Astrocyte of the hippocampus (primary cell): ENCODE measurements at regions not wholly inside any gene's neighbourhood (a gene's known extent, or its start where the extent isn't known, plus 50 kb on each side); places are given as distances from the start of the nearest gene placed in this dataset.
A peak's percentile ranks its signal among the peaks of the same experiment; 100 is the strongest.
"Not testable (repeated sequence)": the region's sequence is repeated elsewhere in the genome, so short reads cannot be mapped to it uniquely, and the experiment has no call there.

ENCODE experiments used
- DNase-seq: peaks from one replicate; pipeline ENCODE4 v3.0.0; 2011; ENCODE audit warnings: low read depth, low spot score

DNA sequence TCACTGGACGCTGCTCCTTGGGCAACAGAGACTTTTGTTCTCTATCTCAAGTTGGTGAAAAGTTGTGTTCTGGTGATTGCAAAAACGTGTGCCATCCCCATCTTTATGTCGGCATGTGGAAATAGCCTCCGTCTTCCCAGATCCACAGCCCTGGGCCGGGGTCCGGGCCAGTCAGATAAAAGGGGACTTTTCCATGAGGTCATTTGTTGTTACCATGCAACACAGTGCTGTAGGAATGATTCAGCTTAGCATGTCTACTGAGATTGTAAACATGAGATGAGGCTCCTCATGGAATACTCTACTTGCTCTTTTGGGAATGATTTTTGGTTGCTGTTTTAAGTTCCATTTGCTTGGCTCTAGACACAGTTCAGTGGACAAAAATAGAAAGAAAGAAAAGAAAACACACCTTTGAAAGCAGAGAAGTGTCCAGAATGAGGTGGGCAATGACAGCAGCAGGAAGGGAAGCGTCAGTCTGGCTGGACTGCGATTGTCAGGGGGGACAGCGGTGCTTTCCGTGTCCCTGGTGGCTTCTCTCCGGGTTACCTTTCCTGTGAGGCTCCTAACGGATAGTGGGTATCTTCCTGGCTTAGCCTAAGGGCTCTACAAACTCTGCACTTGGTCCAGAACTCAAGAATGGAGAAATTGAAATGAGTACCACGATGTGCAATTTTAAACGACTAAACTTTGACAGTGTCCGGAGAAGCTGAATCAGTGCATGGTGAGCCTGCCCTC is 91.6 kb downstream of the TEX29 start:
- no peak for DNase-seq

DNA sequence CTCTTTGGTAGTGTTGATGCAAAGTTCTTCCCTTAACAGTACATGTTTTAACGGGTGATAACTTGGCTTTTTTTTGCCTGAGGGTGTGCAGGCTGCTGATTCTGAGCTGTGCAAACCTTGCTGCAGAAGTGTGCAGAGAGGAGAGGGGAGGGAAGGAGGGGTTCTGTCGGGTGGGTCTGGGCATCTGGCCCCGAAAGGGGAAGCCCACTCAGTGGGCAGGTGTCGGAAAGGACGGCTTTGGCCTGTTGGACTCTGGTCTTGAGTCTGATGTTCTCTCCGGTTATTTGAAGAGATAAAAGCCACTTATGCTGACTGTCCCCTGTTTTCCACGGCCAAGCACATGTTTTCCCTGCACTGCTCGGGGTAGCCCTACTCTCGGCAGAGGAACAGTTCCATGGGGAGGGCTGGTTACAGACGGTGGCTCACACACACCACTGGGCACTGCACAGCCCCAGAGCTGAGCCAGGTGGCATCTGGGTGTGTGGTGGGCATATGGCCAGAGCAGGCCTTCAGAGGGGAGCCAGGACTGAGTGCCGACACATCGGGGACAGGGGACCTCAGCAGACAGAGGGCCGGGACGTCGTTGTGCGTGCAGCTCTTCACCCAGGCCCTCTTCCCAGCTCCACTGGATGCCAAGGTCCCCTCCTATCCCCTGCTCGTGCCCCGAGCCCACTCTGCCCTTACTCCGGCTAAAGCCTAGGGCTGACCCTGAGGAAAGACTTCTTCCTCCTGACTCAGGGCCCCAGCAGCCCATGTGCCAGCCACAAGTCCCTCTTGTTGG is 93.2 kb downstream of the TEX29 start:
- no peak for DNase-seq

DNA sequence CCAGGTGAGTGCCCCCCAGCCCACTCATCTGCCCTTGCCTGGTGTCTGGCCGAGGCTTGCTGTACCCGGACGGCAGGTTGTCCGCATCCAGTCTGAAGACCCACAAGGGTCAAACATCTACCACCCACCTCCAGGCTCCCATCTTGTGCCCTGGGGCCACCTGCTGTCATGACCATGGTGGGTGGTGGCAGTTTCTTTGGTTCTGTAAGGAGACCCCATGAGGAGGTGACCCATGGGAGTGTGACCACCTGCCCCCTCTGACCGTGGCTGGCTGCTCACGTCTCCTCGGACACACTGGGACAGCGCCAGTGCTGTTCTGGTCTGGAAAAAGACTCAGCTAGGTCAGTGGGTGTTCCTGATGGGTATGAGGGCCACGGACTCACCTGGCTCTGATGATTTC is 93.9 kb downstream of the TEX29 start:
- no peak for DNase-seq

DNA sequence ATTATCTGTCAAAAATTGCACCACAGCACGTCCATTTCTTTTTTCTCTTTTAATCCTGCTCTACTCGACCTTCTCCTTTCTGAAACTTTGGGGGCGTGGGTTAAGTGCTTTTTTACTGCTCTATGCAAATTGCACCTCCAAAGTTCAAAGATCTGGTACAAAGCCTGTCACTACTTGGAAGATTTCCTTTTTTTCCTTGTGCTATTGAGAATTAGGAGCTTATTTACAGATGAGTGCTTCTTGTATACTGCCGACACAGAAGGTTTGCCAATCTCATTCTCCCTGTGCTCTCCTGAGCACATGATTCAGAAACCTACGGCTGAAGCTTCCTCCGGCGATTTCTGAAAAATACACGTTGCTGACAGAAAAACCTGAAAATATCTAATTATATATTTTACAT is 94.8 kb downstream of the TEX29 start:
- no peak for DNase-seq

DNA sequence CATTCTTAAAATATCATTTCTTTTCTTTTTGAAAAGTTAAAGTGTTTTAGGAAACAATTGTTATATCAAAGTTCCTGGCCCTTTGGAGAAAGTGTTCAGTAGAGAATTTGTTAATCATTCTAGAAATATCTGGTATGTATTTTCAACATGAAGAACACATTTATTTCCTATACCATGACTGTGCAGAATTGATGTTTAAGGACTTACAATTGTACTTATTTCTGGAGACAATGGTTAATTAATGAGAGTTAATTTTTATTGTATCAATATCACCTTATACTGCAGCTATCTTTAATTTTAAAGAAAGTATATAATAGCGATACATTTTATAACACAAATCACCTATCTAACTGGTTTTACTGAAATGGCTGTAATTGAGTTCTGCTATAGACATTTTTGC is 95.3 kb downstream of the TEX29 start:
- no peak for DNase-seq

DNA sequence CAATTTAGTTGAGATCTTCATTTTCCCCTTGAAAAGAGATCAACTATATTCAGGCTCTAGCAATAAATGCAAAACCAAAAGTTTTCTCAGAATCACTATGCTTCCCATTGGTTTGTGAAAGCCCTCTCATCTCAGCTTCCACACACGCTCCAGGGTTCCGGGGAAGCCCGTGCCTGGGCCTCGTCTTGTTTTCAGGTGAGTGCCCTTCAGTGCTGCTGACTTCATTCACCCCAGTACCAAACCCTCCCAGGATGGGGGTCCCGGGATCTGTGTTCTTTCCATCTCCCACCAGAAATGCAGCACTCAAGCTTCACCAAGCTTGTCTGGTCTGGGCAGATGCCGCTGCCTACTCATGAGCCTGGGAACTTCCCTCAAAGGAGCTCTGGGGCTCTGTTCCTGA is 97.7 kb downstream of the TEX29 start:
- DNase-seq = no peak

DNA sequence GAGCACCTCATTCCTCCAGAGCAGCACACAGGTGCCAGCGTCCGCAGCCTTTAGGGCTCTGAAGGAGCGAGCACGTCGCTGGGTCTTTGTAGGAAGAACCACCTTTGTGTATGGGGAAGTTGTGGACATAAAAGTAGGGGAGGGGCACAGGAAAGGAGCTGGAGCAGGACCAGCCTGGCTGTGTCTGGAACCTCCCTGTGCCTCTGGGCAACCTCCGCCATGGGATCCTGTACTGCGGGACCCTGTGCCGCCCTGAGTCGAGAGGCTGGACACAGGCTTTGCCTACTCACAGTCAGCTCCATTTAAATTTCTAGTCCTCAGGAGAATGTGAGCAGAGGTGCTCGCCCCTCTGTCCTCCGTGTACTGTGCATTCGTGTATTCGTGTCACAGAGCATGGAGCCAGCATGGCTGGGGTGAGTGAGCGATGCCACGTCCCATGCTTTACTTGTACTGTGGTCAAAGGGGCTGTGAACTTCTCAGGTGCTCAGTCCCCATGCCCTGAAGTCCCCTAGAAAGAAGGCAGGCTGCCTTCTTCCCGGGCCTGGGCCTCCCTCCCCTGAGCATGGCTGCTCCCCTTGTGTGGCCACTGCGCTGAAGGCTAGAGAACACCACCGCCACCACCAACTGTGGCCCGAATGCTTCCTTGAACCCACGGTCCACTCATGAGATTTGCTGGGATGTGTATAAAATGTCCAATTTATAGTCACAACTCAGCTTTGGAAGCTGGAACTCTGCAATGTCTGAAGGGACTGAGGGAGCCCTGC is 99.9 kb downstream of the TEX29 start:
- no peak for DNase-seq

DNA sequence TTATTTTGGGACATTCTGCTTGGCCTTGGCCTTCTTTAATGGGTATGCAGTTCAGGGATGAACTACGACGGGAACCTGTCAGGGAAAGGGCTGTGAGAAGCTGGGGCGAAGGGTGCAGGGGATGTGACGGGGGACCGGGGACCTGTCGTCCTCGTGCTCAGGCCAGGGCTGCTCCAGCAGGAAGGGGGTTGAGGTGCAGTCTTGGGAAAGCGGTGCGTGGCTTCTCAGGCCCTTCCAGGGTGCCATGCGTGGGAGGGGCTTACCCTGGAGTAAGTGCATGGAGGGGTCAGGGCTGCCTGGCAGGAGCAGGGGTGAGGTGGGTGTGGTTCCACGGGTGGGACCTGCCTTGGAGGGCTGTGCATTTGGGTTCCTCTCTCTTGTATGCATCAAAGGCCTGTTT is 100.8 kb downstream of the TEX29 start:
- DNase-seq = no peak

DNA sequence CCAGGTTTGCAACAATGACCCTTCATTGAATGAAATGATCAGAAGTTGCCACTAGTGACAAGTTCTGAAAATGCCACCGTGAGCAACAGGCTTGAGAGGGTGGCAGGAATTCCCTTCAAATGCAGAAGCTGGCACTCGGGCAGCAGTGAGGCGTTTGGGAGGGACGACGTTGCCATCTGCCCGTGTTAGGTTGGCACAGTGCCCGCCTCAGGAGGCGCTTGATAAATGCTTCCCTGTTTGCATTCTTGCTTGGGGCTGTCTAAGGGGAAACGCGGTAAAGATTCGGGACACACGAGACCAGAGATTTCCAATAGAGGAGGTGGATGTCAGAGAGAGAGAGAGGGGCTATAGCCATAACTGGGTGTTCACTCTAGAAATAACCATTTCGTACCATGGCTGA is 101.9 kb downstream of the TEX29 start:
- DNase-seq = no peak

DNA sequence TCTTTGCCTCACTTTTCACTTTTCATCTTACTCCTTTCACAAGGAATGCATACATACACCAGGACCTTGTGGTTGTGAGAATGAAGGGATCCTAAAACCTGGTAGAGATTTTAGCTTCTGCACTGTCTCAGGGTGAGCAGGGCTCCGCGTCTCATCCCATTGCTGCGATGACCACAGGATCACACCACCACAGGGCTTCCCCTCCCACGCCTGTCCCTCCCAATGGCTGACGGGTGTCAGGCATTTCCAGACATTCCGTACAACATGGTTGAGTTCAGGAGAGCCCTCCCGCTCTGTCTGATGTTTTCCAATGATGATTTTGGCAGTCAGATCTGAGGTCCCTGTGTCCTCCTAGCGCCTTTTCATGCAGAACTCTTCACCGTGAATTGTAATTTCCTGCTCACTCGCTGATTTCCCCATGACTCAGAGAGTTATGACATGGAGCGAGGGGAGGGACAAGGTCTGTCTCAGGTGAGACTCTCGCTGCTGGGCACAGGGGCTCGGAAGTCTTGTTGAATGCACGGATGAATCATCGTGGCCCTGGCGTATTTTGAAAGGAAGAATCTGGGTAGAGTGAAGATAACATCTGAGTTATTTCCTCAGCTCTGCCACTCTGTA is 102.8 kb downstream of the TEX29 start:
- no peak for DNase-seq

DNA sequence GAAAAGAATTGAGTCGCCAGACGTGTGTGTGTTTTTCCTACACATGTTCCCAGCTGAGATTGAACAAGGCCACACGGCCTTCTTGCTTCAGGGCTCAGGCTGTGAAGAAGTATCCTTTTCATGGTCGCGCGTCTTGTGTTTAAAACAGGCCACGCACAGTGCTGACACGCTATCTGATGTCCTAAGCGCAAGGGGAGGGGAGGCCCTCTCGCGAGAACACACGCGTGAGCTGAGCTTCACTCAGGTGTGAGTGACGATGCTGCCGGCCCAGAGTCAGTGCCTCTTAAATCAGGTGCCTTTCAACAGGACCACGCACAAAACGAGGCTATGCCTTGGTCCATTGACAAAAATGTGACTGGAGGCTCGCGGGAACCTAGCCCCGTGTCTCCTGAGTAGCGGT is 103.7 kb downstream of the TEX29 start:
- no peak for DNase-seq

DNA sequence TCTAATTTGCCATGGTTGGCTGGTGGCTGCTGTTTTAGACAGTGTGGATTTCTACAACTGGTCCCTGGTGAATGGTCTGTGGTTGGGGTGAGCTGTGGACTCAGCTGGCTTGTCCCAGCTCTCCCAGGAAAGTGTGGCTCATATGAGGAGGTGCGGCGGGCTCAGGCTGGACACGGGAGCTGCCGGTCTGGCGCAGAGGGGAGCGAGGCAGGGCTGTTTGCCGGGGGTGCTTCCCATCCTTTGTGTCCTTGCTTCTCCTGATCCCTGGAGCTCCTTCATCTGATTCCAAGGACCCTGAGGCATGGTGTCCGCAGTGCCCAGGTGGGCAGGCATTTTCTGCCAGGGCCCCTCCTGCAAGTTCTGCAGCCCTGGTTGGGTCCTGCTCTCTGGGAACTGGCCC is 104.9 kb downstream of the TEX29 start:
- no peak for DNase-seq

DNA sequence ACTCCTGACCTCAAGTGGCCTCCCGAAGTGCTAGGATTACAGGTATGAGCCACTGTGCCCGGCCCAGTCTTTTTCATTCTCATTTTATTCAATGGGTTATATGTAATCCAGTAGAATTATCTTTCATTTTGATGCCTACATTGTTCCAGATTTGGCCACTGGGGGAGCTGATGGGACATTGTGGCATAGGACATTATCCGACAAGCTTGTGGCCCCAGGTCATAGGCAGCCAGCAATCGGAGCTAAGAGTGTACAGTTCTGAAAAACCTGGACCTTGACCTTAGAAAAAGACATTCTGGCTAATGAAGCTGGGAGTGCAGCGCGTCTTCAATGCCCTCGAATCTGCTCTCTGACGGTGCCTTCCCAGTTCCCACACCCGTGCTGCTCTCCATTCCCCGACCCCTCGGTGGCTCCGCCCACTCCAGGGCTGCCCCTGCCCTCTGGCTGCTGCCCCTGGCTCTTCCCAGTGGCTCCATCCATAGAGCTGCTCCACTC is 108.7 kb downstream of the TEX29 start:
- DNase-seq = peak; percentile 30

DNA sequence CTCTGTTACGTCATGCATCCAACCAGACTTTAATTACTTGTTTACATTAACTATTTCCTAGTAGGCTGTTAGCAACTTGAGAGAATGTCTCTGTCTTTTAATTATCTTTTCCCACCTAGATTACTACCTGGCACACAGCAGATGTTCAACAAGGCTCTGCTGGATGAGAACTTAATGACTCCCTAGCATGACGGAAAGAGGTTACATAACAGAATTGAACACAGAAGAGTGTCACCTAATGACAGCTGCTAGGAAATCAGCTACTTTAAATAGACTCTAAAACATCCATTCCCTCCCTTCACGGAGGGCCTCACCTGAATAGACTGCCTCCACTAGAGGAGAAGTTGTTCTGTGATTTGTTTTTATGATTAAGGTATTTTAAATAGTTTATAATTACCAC is 110.8 kb downstream of the TEX29 start:
- no peak for DNase-seq

DNA sequence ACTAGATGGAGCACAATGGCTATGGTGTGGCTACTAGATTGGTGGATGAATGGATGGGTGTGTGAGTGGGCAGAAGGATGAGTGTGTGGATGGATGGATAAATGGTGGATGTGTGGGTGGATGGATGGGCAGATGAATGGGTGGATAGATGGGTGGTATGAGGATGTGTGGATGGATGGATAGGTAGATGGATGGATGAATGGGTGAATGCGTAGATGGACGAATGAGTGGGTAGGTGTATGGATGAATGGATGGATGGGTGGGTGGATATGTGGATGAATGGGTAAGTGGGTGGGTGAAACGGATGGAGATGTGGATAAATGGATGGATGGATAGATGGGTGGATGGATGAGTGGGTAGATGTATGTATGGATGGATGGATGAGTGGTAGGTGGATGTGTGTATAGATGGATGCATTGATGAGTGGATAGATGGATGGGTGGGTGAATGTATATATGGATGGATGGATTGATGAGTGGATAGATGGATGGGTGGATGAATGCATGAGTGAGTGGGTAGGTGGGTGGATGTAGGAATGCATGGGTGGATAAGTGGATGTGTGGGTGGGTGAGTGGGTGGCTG is 114.2 kb downstream of the TEX29 start:
- DNase-seq = no peak

DNA sequence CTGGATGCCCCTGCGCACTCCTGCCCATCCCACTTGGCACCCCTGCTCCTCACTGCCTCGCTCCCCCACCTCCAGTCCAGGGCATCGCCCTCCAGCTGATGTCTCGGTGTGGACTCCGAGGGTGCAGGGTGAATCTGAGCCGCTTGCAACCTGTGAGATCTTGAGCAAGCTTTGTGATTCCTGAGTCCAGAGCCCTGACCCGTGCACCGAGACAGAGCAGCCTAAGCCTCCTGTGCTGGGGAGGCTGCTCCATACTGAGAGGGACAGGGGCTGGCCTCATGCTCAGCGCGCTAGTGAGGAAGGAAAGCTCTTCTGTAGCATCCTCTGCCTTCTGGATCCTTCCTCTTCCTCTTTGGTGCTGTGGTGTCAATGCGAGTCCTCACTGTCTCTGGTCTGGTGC is 116.0 kb downstream of the TEX29 start:
- DNase-seq = no peak

DNA sequence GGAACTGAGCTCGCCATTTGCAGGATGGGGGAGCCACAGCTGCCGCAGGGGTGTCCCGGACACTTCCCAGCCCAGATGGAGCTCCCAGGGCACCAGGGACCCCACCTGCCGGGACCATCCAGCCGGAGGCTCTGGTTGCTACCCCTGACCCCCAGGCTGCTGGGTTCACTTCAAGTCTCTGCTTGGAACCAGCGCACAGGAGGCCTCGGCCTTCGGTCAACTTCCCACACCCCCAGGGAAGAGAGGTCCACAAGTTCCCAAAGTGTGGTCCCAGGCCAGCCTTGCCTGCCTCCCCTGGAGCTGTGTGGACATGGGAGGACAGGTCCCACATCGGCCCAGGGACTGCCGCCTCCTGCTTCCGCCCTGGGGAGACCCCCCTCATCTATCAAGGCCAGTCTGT is 117.0 kb downstream of the TEX29 start:
- no peak for DNase-seq

DNA sequence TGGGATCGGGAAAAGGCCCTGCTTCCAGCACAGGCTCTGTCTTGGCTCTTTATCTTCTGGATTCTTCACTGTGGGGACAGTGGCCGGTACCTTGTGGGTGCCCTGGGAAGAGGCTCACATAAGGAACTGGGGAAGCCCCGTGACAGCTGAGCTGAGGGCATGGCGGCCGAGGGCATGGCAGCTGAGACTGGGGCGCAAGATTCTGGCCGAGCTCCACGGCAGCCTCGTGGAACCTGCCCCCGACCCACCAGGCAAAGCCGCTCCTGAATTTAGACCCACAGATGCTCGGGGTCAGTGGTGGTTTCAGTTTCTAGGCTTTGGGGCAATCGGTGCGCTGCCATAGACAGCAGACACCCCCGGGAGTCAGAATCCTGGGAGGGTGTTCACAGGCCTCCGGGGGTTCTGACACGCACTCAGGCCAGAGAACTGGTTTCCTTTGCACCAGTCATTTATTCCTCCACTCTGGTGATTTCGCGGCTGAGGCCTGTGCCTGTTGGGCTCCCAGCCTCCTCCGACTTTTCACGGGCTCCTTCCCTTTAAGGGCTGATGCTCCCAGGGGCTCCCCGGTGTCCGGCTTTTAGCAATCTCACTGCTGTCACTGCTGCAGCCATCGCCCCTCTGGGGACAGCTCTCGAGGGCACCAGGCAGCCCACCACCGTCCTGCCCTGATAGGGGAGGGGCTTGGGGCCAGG is 117.6 kb downstream of the TEX29 start:
- DNase-seq = no peak

DNA sequence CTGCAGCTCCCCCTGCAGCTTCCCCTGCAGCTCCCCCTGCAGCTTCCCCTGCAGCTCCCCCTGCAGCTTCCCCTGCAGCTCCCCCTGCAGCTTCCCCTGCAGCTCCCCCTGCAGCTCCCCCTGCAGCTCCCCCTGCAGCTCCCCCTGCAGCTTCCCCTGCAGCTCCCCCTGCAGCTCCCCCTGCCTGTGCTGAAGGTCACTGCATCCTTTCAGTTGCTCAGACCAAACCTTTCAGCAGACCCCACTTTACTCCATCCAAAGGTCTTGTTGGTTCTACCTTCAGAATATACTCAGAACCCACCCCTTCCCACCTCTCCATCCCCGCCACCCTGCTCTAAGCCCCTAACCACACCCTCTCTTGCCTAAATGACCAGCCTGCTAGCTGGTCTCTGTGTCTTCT is 120.0 kb downstream of the TEX29 start:
- not testable (repeated sequence) for DNase-seq

DNA sequence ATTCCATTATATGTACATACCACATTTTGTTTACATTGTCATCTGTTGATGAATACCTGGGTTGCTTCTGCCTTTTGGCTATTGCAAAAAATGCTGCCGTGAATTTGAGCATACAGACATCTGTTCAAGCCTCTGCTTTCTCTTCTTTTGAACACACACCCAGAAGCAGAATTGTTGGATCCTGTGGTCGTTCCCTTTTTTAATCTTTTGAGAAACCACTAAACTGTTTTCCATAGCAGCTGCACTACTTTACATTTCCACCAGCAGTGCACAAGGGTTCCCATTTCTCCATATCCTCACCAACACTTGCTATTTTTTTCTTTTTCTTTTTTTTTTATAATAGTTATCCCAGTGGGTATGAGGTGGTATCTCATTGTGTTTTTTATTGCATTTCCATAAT is 123.5 kb downstream of the TEX29 start:
- DNase-seq = no peak

DNA sequence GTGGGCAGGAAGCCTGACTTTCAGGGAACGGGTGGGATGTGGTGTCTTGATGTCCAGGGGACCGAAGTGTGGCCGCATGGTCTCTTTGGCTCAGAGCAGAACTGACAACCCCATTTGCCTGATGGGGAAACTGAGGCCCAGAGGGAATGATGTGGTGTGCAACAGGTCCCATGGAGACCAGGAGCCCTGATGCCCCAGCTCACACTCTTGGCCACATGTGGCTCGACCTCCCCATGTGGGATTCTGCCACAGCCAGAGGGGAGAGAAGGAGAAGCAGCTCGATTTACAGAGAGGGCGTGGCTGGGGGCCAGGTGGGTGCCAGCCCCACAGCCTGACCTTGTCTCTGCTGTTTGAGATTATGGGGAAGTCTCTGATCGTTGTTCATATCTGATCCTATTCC is 128.1 kb downstream of the TEX29 start:
- no peak for DNase-seq
